ENCODE measurements at regions not wholly inside any gene's neighbourhood (a gene's known extent, or its start where the extent isn't known, plus 50 kb on each side); places are given as distances from the start of the nearest gene placed in this dataset.
A peak's percentile ranks its signal among the peaks of the same experiment; 100 is the strongest.

- TF ChIP-seq, protein P1, sequence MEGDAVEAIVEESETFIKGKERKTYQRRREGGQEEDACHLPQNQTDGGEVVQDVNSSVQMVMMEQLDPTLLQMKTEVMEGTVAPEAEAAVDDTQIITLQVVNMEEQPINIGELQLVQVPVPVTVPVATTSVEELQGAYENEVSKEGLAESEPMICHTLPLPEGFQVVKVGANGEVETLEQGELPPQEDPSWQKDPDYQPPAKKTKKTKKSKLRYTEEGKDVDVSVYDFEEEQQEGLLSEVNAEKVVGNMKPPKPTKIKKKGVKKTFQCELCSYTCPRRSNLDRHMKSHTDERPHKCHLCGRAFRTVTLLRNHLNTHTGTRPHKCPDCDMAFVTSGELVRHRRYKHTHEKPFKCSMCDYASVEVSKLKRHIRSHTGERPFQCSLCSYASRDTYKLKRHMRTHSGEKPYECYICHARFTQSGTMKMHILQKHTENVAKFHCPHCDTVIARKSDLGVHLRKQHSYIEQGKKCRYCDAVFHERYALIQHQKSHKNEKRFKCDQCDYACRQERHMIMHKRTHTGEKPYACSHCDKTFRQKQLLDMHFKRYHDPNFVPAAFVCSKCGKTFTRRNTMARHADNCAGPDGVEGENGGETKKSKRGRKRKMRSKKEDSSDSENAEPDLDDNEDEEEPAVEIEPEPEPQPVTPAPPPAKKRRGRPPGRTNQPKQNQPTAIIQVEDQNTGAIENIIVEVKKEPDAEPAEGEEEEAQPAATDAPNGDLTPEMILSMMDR (IDR thresholded peaks at IDR 0.05) = no peak
- no peak for TF ChIP-seq POLR2AphosphoS5 (IDR thresholded peaks at IDR 0.05)
- TF ChIP-seq EP300 (IDR thresholded peaks at IDR 0.05) = no peak
- TF ChIP-seq POLR2A (IDR thresholded peaks at IDR 0.05) = no peak
- H3K4me1 ChIP-seq = no peaks in the 10 kb centered on the region
- no peak overlapping the region for H3K27ac ChIP-seq
- ATAC-seq = no peak
- no peak overlapping the region for H3K4me3 ChIP-seq
- H3K27me3 ChIP-seq = no peaks in the 10 kb centered on the region
- no peaks in the 10 kb centered on the region for H3K9me3 ChIP-seq
- 14 to 36% methylated on average over 2 of the region's 2 CpGs for WGBS, 2 donors (ENCODE audit: low coverage in 1 of 2)
- H3K36me3 ChIP-seq = no peaks in the 10 kb centered on the region
Observed at GRCh38 chr18:75687626-75688025, 260.1 kb upstream of the SMIM21 start.

- no peaks in the 10 kb centered on the region for H3K36me3 ChIP-seq
- H3K27me3 ChIP-seq = no peaks in the 10 kb centered on the region
- H3K4me1 ChIP-seq = no peaks in the 10 kb centered on the region
- no peaks in the 10 kb centered on the region for H3K9me3 ChIP-seq
- WGBS, 2 donors (ENCODE audit: low coverage in 1 of 2) = 81 to 100% methylated on average over 6 of the region's 8 CpGs
- no peak overlapping the region for H3K27ac ChIP-seq
- ATAC-seq = no peak
- H3K4me3 ChIP-seq = no peak overlapping the region
- TF ChIP-seq, protein P1 (IDR thresholded peaks at IDR 0.05) = no peak
- TF ChIP-seq POLR2A (IDR thresholded peaks at IDR 0.05) = no peak
- no peak for TF ChIP-seq EP300 (IDR thresholded peaks at IDR 0.05)
- TF ChIP-seq POLR2AphosphoS5 (IDR thresholded peaks at IDR 0.05) = no peak
Observed at GRCh38 chr18:75683426-75683825, 255.9 kb upstream of the SMIM21 start.

- WGBS, 2 donors (ENCODE audit: low coverage in 1 of 2) = 78 to 89% methylated on average over 3 to 7 of the region's 7 CpGs
- no peak for TF ChIP-seq POLR2A (IDR thresholded peaks at IDR 0.05)
- TF ChIP-seq, protein P1 (IDR thresholded peaks at IDR 0.05) = no peak
- no peak for TF ChIP-seq EP300 (IDR thresholded peaks at IDR 0.05)
- no peak for TF ChIP-seq POLR2AphosphoS5 (IDR thresholded peaks at IDR 0.05)
- Histone ChIP-seq H3K4me1 (no peaks in the 10 kb centered on the region), H3K4me3 (no peak overlapping the region), H3K9me3 (no peaks in the 10 kb centered on the region), H3K27me3 (no peaks in the 10 kb centered on the region), H3K27ac (no peak overlapping the region), H3K36me3 (no peaks in the 10 kb centered on the region)
- ATAC-seq = no peak
Observed at GRCh38 chr18:75681538-75682115, 254.1 kb upstream of the SMIM21 start.

GRCh38 chr18:75679331-75679730 lies 251.8 kb upstream of the SMIM21 start:
- 75% methylated on average over 11 of the region's 13 CpGs; no CpG with 5 or more reads in 1 of the 2 donors for WGBS, 2 donors (ENCODE audit: low coverage in 1 of 2)
- no peak overlapping the region for H3K27ac ChIP-seq

DNA sequence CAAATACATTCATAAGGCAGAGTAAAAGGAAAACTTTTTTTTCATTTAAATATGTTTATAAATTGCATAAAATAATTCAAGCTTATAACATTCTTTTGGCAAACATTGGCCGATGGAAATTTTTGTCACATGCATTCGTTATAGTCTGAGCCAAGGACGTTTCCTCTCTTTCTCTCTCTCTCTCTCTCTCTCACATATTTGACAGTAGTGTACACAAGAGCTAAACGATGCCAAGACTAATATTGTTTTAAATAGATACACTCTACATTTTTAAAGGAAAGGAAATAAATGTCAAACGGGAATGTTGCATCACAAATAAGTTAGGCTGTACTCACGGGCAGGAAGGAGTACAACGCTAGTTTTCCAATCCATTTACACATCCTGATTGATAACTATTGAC lies 251.1 kb upstream of the SMIM21 start:
- Histone ChIP-seq H3K4me1 (no peaks in the 10 kb centered on the region), H3K36me3 (no peaks in the 10 kb centered on the region), H3K27me3 (no peaks in the 10 kb centered on the region), H3K9me3 (peaks cover 0 to 5% (median 0%) of the 10 kb centered on the region in 3 donors), H3K27ac (no peak overlapping the region), H3K4me3 (no peak overlapping the region)
- TF ChIP-seq POLR2AphosphoS5 (IDR thresholded peaks at IDR 0.05) (no peak), POLR2A (IDR thresholded peaks at IDR 0.05) (no peak), EP300 (IDR thresholded peaks at IDR 0.05) (no peak)
- TF ChIP-seq, protein P1 (IDR thresholded peaks at IDR 0.05) = no peak
- WGBS, 2 donors (ENCODE audit: low coverage in 1 of 2) = 2 to 21% methylated on average over 7 of the region's 7 CpGs
- no peak for ATAC-seq

More at GRCh38 chr18:75679331-75679730, 251.8 kb upstream of the SMIM21 start:
- no peak for TF ChIP-seq POLR2AphosphoS5 (IDR thresholded peaks at IDR 0.05)
- TF ChIP-seq POLR2A (IDR thresholded peaks at IDR 0.05) = no peak
- TF ChIP-seq EP300 (IDR thresholded peaks at IDR 0.05) = no peak
- TF ChIP-seq, protein P1 (IDR thresholded peaks at IDR 0.05) = no peak
- peak; percentile 71 for ATAC-seq
- Histone ChIP-seq H3K4me1 (no peaks in the 10 kb centered on the region), H3K27me3 (no peaks in the 10 kb centered on the region), H3K4me3 (no peak overlapping the region), H3K9me3 (peaks cover 0 to 5% (median 0%) of the 10 kb centered on the region in 3 donors), H3K36me3 (no peaks in the 10 kb centered on the region)
